ENCODE measurements at regions not wholly inside any gene's neighbourhood (a gene's known extent, or its start where the extent isn't known, plus 50 kb on each side); places are given as distances from the start of the nearest gene placed in this dataset.
"Not testable (repeated sequence)": the region's sequence is repeated elsewhere in the genome, so short reads cannot be mapped to it uniquely, and the experiment has no call there.

DNA sequence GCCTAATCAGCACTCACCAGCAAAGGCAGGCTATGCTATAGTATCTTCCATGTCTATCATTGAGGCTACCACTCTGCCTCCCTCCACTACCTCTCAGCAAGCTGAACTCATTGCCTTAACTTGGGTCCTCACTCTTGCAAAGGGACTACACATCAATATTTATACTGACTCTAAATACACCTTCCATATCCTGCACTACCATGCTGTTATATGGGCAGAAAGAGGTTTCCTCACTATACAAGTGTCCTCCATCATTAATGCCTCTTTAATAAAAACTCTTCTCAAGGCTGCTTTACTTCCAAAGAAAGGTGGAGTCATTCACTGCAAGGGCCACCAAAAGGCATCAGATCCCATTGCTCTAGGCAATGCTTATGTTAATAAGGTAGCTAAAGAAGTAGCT is 669.3 kb upstream of the USP15 start:
- TF ChIP-seq, protein P1, sequence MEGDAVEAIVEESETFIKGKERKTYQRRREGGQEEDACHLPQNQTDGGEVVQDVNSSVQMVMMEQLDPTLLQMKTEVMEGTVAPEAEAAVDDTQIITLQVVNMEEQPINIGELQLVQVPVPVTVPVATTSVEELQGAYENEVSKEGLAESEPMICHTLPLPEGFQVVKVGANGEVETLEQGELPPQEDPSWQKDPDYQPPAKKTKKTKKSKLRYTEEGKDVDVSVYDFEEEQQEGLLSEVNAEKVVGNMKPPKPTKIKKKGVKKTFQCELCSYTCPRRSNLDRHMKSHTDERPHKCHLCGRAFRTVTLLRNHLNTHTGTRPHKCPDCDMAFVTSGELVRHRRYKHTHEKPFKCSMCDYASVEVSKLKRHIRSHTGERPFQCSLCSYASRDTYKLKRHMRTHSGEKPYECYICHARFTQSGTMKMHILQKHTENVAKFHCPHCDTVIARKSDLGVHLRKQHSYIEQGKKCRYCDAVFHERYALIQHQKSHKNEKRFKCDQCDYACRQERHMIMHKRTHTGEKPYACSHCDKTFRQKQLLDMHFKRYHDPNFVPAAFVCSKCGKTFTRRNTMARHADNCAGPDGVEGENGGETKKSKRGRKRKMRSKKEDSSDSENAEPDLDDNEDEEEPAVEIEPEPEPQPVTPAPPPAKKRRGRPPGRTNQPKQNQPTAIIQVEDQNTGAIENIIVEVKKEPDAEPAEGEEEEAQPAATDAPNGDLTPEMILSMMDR (IDR thresholded peaks at IDR 0.05): not testable (repeated sequence)
- not testable (repeated sequence) for TF ChIP-seq POLR2AphosphoS5 (IDR thresholded peaks at IDR 0.05)

All from sigmoid colon (tissue), 4 donors.